Ovary (tissue), 3 donors: ENCODE measurements at regions not wholly inside any gene's neighbourhood (a gene's known extent, or its start where the extent isn't known, plus 50 kb on each side); places are given as distances from the start of the nearest gene placed in this dataset.

Experiments used
- POLR2A ChIP-seq: fragments of 450-650 bp; IDR thresholded peaks from one replicate; pipeline ENCODE4 v1.6.1; 2017; ENCODE audit warnings: antibody characterized with exemption, mild to moderate bottlenecking, moderate library complexity
- TF ChIP-seq, protein P1 (sequence below), 3 donors: fragments of 450-650 bp in 2 of 3; fragments of 200-600 bp in 1 of 3; IDR thresholded peaks; one replicate each; pipeline versions ENCODE4 v1.5.1 to v1.8.0; 2016 to 2022; ENCODE audit warnings: antibody characterized with exemption in 3 of 3, mild to moderate bottlenecking in 1 of 3
- donor health status: DM: no; HTN: no; CAD: no.

DNA sequence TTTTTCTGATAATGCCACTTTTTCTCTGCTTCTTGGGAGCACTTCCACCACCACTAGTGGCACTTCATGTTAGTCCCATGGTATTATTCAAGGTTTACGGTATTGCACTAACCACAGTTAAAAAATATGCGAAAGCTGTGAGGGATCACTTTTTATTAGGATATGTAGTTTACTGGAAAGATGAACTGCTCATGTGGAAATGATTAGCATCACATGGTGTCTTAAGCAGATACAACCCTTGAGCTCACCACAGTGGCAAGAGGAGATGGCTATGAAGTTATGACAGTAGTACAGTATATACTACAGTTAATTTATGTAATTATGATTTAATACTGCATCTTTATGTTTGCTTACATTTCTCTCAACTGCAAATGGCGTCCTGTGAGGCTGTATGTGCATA is 134.5 kb upstream of the HMGN3 start:
- TF ChIP-seq, protein P1, sequence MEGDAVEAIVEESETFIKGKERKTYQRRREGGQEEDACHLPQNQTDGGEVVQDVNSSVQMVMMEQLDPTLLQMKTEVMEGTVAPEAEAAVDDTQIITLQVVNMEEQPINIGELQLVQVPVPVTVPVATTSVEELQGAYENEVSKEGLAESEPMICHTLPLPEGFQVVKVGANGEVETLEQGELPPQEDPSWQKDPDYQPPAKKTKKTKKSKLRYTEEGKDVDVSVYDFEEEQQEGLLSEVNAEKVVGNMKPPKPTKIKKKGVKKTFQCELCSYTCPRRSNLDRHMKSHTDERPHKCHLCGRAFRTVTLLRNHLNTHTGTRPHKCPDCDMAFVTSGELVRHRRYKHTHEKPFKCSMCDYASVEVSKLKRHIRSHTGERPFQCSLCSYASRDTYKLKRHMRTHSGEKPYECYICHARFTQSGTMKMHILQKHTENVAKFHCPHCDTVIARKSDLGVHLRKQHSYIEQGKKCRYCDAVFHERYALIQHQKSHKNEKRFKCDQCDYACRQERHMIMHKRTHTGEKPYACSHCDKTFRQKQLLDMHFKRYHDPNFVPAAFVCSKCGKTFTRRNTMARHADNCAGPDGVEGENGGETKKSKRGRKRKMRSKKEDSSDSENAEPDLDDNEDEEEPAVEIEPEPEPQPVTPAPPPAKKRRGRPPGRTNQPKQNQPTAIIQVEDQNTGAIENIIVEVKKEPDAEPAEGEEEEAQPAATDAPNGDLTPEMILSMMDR (IDR thresholded peaks at IDR 0.05) = no peak
- TF ChIP-seq POLR2A = no peak
